ENCODE measurements at regions not wholly inside any gene's neighbourhood (a gene's known extent, or its start where the extent isn't known, plus 50 kb on each side); places are given as distances from the start of the nearest gene placed in this dataset.
A peak's percentile ranks its signal among the peaks of the same experiment; 100 is the strongest.

GRCh38 chr3:68274286-68274685 lies 619.9 kb upstream of the SUCLG2 start:
- no peak overlapping the region for H3K4me3 ChIP-seq
- H3K9me3 ChIP-seq, result no peaks in the 10 kb centered on the region
- TF ChIP-seq POLR2AphosphoS5 (IDR thresholded peaks at IDR 0.05) (no peak), POLR2A (IDR thresholded peaks at IDR 0.05) (no peak)
- TF ChIP-seq, protein P1, sequence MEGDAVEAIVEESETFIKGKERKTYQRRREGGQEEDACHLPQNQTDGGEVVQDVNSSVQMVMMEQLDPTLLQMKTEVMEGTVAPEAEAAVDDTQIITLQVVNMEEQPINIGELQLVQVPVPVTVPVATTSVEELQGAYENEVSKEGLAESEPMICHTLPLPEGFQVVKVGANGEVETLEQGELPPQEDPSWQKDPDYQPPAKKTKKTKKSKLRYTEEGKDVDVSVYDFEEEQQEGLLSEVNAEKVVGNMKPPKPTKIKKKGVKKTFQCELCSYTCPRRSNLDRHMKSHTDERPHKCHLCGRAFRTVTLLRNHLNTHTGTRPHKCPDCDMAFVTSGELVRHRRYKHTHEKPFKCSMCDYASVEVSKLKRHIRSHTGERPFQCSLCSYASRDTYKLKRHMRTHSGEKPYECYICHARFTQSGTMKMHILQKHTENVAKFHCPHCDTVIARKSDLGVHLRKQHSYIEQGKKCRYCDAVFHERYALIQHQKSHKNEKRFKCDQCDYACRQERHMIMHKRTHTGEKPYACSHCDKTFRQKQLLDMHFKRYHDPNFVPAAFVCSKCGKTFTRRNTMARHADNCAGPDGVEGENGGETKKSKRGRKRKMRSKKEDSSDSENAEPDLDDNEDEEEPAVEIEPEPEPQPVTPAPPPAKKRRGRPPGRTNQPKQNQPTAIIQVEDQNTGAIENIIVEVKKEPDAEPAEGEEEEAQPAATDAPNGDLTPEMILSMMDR (IDR thresholded peaks at IDR 0.05 in 8 of 11, conservative IDR thresholded peaks at IDR 0.05 in 3 of 11), result no peak
- WGBS, 5 donors, result 32 to 79% (median 33%) methylated on average over 1 of the region's 1 CpG
- no peak for DNase-seq
- no peak overlapping the region for H3K27ac ChIP-seq
- H3K36me3 ChIP-seq, result no peaks in the 10 kb centered on the region
- intact Hi-C loops (cut with DNase I; ENCODE audit: low total_unique reads), result no loop called here
- H3K4me1 ChIP-seq, result no peaks in the 10 kb centered on the region
- H3K27me3 ChIP-seq (replicated peaks in 1 of 7), result no peaks in the 10 kb centered on the region

- Histone ChIP-seq H3K27ac (no peak overlapping the region), H3K4me3 (no peak overlapping the region), H3K9me3 (no peaks in the 10 kb centered on the region), H3K27me3 (replicated peaks in 1 of 7) (no peaks in the 10 kb centered on the region), H3K36me3 (no peaks in the 10 kb centered on the region), H3K4me1 (no peaks in the 10 kb centered on the region)
- DNase-seq, result no peak
- intact Hi-C loops (cut with DNase I; ENCODE audit: low total_unique reads), result no loop called here
- WGBS, 5 donors, result 74 to 87% (median 82%) methylated on average over 2 of the region's 2 CpGs
- TF ChIP-seq, protein P1 (IDR thresholded peaks at IDR 0.05 in 8 of 11, conservative IDR thresholded peaks at IDR 0.05 in 3 of 11), result no peak
- TF ChIP-seq POLR2A (IDR thresholded peaks at IDR 0.05) (no peak), POLR2AphosphoS5 (IDR thresholded peaks at IDR 0.05) (no peak)
Observed at GRCh38 chr3:68271145-68271544, 616.7 kb upstream of the SUCLG2 start.

- Histone ChIP-seq H3K27ac (no peak overlapping the region), H3K9me3 (peaks cover 0 to 8% (median 0%) of the 10 kb centered on the region in 8 donors), H3K36me3 (no peaks in the 10 kb centered on the region), H3K27me3 (replicated peaks in 1 of 7) (no peaks in the 10 kb centered on the region), H3K4me3 (no peak overlapping the region), H3K4me1 (no peaks in the 10 kb centered on the region)
- 70 to 84% (median 75%) methylated on average over 3 of the region's 3 CpGs for WGBS, 5 donors
- DNase-seq, result no peak
- intact Hi-C loops (cut with DNase I; ENCODE audit: low total_unique reads), result no loop called here
- TF ChIP-seq, protein P1 (IDR thresholded peaks at IDR 0.05 in 8 of 11, conservative IDR thresholded peaks at IDR 0.05 in 3 of 11), result peak in 2 of 11 experiments; percentile 12 to 29
- TF ChIP-seq POLR2A (IDR thresholded peaks at IDR 0.05), result no peak
Observed at GRCh38 chr3:68256635-68257223, 602.3 kb upstream of the SUCLG2 start.

- intact Hi-C loops (cut with DNase I; ENCODE audit: low total_unique reads), result no loop called here
- DNase-seq, result no peak
Observed at GRCh38 chr3:68249265-68249664, 594.9 kb upstream of the SUCLG2 start.

More at GRCh38 chr3:68249265-68249664, 594.9 kb upstream of the SUCLG2 start:
- TF ChIP-seq POLR2AphosphoS5 (IDR thresholded peaks at IDR 0.05) (no peak), POLR2A (IDR thresholded peaks at IDR 0.05) (no peak)
- TF ChIP-seq, protein P1 (IDR thresholded peaks at IDR 0.05 in 8 of 11, conservative IDR thresholded peaks at IDR 0.05 in 3 of 11), result no peak
- no peaks in the 10 kb centered on the region for H3K36me3 ChIP-seq
- no peaks in the 10 kb centered on the region for H3K27me3 ChIP-seq (replicated peaks in 1 of 7)
- no peaks in the 10 kb centered on the region for H3K9me3 ChIP-seq
- no peak overlapping the region for H3K4me3 ChIP-seq
- WGBS, 5 donors, result 59 to 86% (median 76%) methylated on average over 2 of the region's 2 CpGs
- no peak overlapping the region for H3K27ac ChIP-seq
- no peaks in the 10 kb centered on the region for H3K4me1 ChIP-seq
